Activated T-helper 1 cell treated with anti-CD3 and anti-CD28 coated beads, Interleukin-12 subunit alpha, Interleukin-12 subunit beta, Interleukin-2, Interleukin-4 antibody, amounts not matched to agents 30 ng/mL and 10 ng/mL and 1 ng/mL, durations not matched to agents 14 hours and 24 hours and 36 hours (primary cell): ENCODE measurements at regions not wholly inside any gene's neighbourhood (a gene's known extent, or its start where the extent isn't known, plus 50 kb on each side); places are given as distances from the start of the nearest gene placed in this dataset.
"Not testable (repeated sequence)": the region's sequence is repeated elsewhere in the genome, so short reads cannot be mapped to it uniquely, and the experiment has no call there.

Experiments
- DNase-seq: peaks from one replicate; pipeline ENCODE4 v3.0.0; 2021; ENCODE audit warnings: low spot score
- H3K27ac Mint-ChIP-seq: one replicate; pipeline ENCODE4 v1.8.0; 2021; ENCODE audit warnings: mild to moderate bottlenecking, mixed read lengths
- H3K27me3 Mint-ChIP-seq: one replicate; pipeline ENCODE4 v1.8.0; 2022; ENCODE audit warnings: mild to moderate bottlenecking, moderate library complexity, mixed read lengths; ENCODE audit not compliant: insufficient read depth
- H3K36me3 Mint-ChIP-seq: one replicate; pipeline ENCODE4 v1.8.0; 2021; ENCODE audit warnings: low read depth, mixed read lengths
- H3K4me1 Mint-ChIP-seq: one replicate; pipeline ENCODE4 v1.8.0; 2021; ENCODE audit warnings: low read depth, mixed read lengths
- H3K4me3 Mint-ChIP-seq: one replicate; pipeline ENCODE4 v1.8.0; 2021; ENCODE audit warnings: mild to moderate bottlenecking, moderate library complexity, mixed read lengths
- H3K9me3 Mint-ChIP-seq: one replicate; pipeline ENCODE4 v1.8.0; 2021; ENCODE audit warnings: mixed read lengths
- intact Hi-C: fragments of 100-400 bp; cut with micrococcal nuclease; formaldehyde crosslinking; loops from one replicate; pipeline ENCODE4 v1.15.1; 2024

DNA sequence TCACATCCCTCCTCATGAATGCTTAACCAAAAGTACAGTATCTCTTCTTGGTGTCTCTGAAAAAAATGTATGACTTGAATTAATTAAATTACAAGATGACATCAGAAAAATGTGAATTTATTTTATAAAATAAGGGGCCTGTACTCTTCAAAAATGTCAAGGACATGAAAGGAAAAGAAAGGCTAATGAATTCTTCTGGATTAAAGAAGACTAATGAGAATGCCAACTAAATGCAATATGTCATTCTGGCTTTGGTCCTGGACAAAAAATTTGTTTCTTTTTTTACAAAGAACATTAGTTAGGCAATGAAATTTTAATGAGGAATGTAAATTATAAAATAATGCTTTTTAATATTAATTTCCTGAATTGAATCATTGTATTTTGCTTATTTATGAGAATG lies 1125.7 kb downstream of the DNAJB9 start:
- intact Hi-C loops, result no loop called here
- Mint-ChIP-seq H3K4me3 (no peak overlapping the region), H3K9me3 (peaks cover 4% of the 10 kb centered on the region), H3K27me3 (no peaks in the 10 kb centered on the region), H3K27ac (no peak overlapping the region), H3K4me1 (no peaks in the 10 kb centered on the region), H3K36me3 (no peaks in the 10 kb centered on the region)
- DNase-seq, result no peak

GRCh38 chr7:109696723-109697122 lies 1127.0 kb downstream of the DNAJB9 start:
- H3K27me3 Mint-ChIP-seq, result no peaks in the 10 kb centered on the region
- intact Hi-C loops, result no loop called here
- H3K27ac Mint-ChIP-seq, result no peak overlapping the region
- no peak for DNase-seq
- H3K4me1 Mint-ChIP-seq, result no peaks in the 10 kb centered on the region
- no peaks in the 10 kb centered on the region for H3K36me3 Mint-ChIP-seq
- H3K9me3 Mint-ChIP-seq, result peaks cover 4% of the 10 kb centered on the region
- H3K4me3 Mint-ChIP-seq, result no peak overlapping the region

DNA sequence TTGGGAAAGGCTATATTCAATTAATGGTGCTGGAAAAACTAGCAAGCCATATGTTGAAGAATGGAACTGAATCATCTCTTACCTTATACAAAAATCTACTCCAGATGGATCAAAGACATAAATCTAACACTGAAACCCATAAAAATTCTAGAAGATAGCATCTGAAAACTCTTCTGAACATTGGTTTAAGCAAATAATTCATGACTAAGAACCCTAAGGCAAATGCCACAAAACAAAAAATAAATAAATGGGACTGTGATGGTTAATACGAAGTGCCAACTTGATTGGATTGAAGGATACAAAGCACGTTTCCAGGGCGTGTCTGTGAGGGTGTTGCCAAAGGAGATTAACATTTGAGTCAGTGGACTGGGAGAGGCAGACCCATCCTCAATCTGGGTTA lies 1130.0 kb downstream of the DNAJB9 start:
- H3K4me1 Mint-ChIP-seq, result no peaks in the 10 kb centered on the region
- H3K9me3 Mint-ChIP-seq, result peaks cover 4% of the 10 kb centered on the region
- H3K36me3 Mint-ChIP-seq, result no peaks in the 10 kb centered on the region
- H3K4me3 Mint-ChIP-seq, result no peak overlapping the region
- no peaks in the 10 kb centered on the region for H3K27me3 Mint-ChIP-seq
- H3K27ac Mint-ChIP-seq, result no peak overlapping the region
- no peak for DNase-seq
- intact Hi-C loops, result no loop called here

DNA sequence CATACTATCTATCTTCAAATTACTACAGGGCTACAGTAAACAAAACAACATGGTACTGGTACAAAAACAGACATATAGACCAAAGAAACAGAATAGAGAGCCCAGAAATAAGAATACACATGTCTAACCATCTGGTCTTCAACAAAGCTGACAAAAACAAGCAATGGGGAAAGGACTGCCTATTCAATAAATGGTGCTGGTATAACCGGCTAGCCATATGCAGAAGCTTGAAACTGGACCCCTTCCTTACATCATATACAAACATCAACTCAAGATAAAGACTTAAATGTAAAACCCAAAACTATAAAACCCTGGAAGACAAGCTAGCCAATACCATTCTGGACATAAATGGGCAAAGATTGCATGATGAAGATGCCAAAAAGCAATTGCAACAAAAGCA lies 1143.7 kb downstream of the DNAJB9 start:
- Mint-ChIP-seq H3K27ac (no peak overlapping the region), H3K36me3 (no peaks in the 10 kb centered on the region), H3K4me1 (no peaks in the 10 kb centered on the region), H3K4me3 (no peak overlapping the region), H3K9me3 (no peaks in the 10 kb centered on the region), H3K27me3 (no peaks in the 10 kb centered on the region)
- intact Hi-C loops, result no loop called here
- DNase-seq, result no peak

- H3K4me3 Mint-ChIP-seq, H3K36me3 Mint-ChIP-seq, H3K27ac Mint-ChIP-seq, intact Hi-C loops, H3K27me3 Mint-ChIP-seq, H3K9me3 Mint-ChIP-seq, H3K4me1 Mint-ChIP-seq, DNase-seq: not testable (repeated sequence)
Observed at GRCh38 chr7:109719359-109719758, 1149.7 kb downstream of the DNAJB9 start.

- no peak overlapping the region for H3K27ac Mint-ChIP-seq
- no peaks in the 10 kb centered on the region for H3K36me3 Mint-ChIP-seq
- no peaks in the 10 kb centered on the region for H3K4me1 Mint-ChIP-seq
Observed at GRCh38 chr7:109734601-109735000, 1164.9 kb downstream of the DNAJB9 start.

GRCh38 chr7:109735881-109736280 lies 1166.2 kb downstream of the DNAJB9 start:
- Mint-ChIP-seq H3K27ac (no peak overlapping the region), H3K4me3 (no peak overlapping the region), H3K27me3 (no peaks in the 10 kb centered on the region), H3K9me3 (no peaks in the 10 kb centered on the region), H3K4me1 (no peaks in the 10 kb centered on the region), H3K36me3 (no peaks in the 10 kb centered on the region)
- no peak for DNase-seq
- intact Hi-C loops, result no loop called here

More at GRCh38 chr7:109734601-109735000, 1164.9 kb downstream of the DNAJB9 start:
- no peak for DNase-seq
- no peaks in the 10 kb centered on the region for H3K9me3 Mint-ChIP-seq
- no peaks in the 10 kb centered on the region for H3K27me3 Mint-ChIP-seq
- intact Hi-C loops, result no loop called here
- no peak overlapping the region for H3K4me3 Mint-ChIP-seq

- intact Hi-C loops, result no loop called here
- no peak for DNase-seq
- Mint-ChIP-seq H3K4me1 (no peaks in the 10 kb centered on the region), H3K4me3 (no peak overlapping the region), H3K9me3 (no peaks in the 10 kb centered on the region), H3K27ac (no peak overlapping the region), H3K27me3 (no peaks in the 10 kb centered on the region), H3K36me3 (no peaks in the 10 kb centered on the region)
Observed at GRCh38 chr7:109745677-109746410, 1176.2 kb downstream of the DNAJB9 start.

DNA sequence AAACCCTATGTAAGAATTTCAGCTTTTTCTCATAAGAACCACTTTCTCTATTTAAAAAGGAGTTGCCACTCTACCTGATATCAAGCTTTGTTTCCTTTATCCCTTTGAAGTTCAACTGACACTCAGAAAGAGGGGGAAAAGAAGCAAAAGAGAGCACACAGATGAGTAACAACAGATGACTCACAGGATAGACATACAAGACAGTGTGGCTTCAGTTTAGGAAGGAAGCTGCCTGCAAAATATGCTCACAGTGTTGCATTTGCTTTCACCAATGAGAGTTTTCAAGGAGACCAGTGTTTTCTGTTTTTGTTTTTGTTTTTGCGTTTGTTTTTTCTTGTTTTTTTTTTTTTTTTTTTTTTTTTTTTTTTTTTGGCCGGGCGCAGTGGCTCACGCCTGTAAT lies 1181.6 kb downstream of the DNAJB9 start:
- Mint-ChIP-seq H3K36me3 (no peaks in the 10 kb centered on the region), H3K4me3 (no peak overlapping the region), H3K4me1 (no peaks in the 10 kb centered on the region), H3K27ac (no peak overlapping the region), H3K27me3 (no peaks in the 10 kb centered on the region), H3K9me3 (no peaks in the 10 kb centered on the region)
- intact Hi-C loops, result no loop called here
- DNase-seq, result no peak

GRCh38 chr7:109752068-109752467 lies 1182.4 kb downstream of the DNAJB9 start:
- no peaks in the 10 kb centered on the region for H3K4me1 Mint-ChIP-seq
- no peak for DNase-seq
- no peaks in the 10 kb centered on the region for H3K27me3 Mint-ChIP-seq
- intact Hi-C loops, result no loop called here
- no peaks in the 10 kb centered on the region for H3K36me3 Mint-ChIP-seq
- H3K9me3 Mint-ChIP-seq, result no peaks in the 10 kb centered on the region
- no peak overlapping the region for H3K4me3 Mint-ChIP-seq
- H3K27ac Mint-ChIP-seq, result no peak overlapping the region

GRCh38 chr7:109757713-109758112 lies 1188.0 kb downstream of the DNAJB9 start:
- Mint-ChIP-seq H3K9me3 (peaks cover 5% of the 10 kb centered on the region), H3K36me3 (no peaks in the 10 kb centered on the region), H3K4me1 (no peaks in the 10 kb centered on the region), H3K27ac (no peak overlapping the region), H3K4me3 (no peak overlapping the region), H3K27me3 (no peaks in the 10 kb centered on the region)
- intact Hi-C loops, result no loop called here
- no peak for DNase-seq

- no peak overlapping the region for H3K27ac Mint-ChIP-seq
- no peaks in the 10 kb centered on the region for H3K4me1 Mint-ChIP-seq
- no peak overlapping the region for H3K4me3 Mint-ChIP-seq
- intact Hi-C loops, result no loop called here
- H3K27me3 Mint-ChIP-seq, result no peaks in the 10 kb centered on the region
- H3K36me3 Mint-ChIP-seq, result no peaks in the 10 kb centered on the region
- H3K9me3 Mint-ChIP-seq, result peaks cover 5% of the 10 kb centered on the region
- no peak for DNase-seq
Observed at GRCh38 chr7:109763611-109764010, 1193.9 kb downstream of the DNAJB9 start.

- Mint-ChIP-seq H3K4me1 (no peaks in the 10 kb centered on the region), H3K4me3 (no peak overlapping the region), H3K9me3 (no peaks in the 10 kb centered on the region), H3K27ac (no peak overlapping the region), H3K36me3 (no peaks in the 10 kb centered on the region), H3K27me3 (no peaks in the 10 kb centered on the region)
- intact Hi-C loops, result no loop called here
- DNase-seq, result no peak
Observed at GRCh38 chr7:109772161-109772560, 1202.5 kb downstream of the DNAJB9 start.

- Mint-ChIP-seq H3K4me1 (no peaks in the 10 kb centered on the region), H3K27me3 (no peaks in the 10 kb centered on the region), H3K27ac (no peak overlapping the region)
Observed at GRCh38 chr7:109782806-109783205, 1213.1 kb downstream of the DNAJB9 start.

More at GRCh38 chr7:109782806-109783205, 1213.1 kb downstream of the DNAJB9 start:
- intact Hi-C loops, result no loop called here
- H3K36me3 Mint-ChIP-seq, result no peaks in the 10 kb centered on the region
- DNase-seq, result no peak
- H3K9me3 Mint-ChIP-seq, result peaks cover 3% of the 10 kb centered on the region
- no peak overlapping the region for H3K4me3 Mint-ChIP-seq
